DMS 273 treated with DMSO at 0.1 percent for 48 hours (cell line): ENCODE measurements at regions not wholly inside any gene's neighbourhood (a gene's known extent, or its start where the extent isn't known, plus 50 kb on each side); places are given as distances from the start of the nearest gene placed in this dataset.
"Not testable (repeated sequence)": the region's sequence is repeated elsewhere in the genome, so short reads cannot be mapped to it uniquely, and the experiment has no call there.

Experiments used
- DNase-seq: peaks from one replicate; lab custom pipeline; 2025; lab: John Stamatoyannopoulos, UW

DNA sequence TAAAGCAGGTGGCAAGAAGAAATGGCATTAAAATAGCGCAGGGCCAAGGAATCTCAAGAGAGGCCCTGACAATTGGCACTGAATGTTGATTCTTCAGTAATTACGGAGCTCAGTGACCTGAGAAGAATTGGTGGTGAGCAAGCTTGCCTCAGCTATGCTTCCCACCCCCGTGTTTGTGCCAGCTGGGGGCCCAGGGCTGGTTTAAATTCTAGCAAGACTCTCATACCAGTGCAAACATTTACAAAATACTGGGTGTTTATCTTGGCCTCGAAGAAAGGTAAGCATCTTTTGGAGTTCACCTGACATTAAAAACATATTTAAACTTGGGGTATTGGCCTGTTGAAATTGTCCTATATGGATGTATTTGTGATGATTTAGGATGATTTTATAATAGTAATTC, 296.7 kb upstream of the USP25 start:
- no peak for DNase-seq

DNA sequence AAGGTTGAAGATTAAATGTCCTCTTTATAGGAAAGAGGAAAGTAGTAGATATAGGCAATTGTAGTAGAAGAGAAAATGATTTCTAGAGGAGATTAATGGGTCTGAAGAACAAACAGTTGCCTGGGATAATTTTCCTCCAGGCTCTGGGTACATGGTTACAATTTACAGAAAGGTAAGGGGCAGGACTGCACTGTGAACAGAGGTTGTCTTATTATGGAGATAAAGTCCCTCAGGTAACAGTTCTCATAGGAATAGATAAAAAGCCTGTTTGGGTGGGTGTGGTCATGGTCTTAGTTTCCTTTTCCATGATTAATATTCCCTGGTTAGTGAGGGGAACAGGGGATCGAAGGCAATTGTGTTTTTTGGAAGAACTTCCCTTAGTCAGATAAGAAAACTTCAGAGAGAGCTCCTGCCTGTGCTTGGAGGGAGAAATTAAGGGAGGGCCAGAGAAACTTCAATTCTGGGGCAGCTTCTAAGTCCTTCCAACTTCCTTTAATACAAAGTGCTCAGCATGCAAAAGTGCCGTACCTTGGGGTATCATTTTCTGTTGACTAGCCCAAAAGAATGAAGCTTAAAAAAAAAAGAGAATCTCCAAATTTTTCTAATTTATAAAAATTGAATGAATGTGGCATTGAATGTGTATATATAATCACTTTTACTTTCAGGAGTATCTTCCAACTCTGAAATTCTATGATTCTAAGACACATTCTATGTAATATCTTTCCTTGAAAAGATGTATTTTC, 295.4 kb upstream of the USP25 start:
- DNase-seq, result no peak

DNA sequence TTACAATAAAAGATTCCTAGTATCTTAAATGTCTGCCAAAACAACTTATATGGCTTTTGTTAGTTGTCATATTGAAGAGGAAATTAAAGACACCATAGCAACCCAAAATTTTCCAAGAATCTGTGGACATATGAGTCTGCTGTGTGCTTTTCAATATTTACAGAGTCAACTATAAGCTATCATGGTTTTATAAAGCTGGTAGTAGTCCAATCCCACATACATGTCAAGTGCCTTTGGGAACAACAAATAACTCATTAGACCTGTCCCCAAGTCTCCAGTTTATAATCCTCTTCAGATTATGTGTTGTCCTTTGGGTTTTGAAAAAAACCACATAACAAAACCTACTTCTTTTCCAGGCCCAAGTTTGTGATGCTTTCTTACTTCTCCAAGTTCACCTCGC, 293.8 kb upstream of the USP25 start:
- no peak for DNase-seq

DNA sequence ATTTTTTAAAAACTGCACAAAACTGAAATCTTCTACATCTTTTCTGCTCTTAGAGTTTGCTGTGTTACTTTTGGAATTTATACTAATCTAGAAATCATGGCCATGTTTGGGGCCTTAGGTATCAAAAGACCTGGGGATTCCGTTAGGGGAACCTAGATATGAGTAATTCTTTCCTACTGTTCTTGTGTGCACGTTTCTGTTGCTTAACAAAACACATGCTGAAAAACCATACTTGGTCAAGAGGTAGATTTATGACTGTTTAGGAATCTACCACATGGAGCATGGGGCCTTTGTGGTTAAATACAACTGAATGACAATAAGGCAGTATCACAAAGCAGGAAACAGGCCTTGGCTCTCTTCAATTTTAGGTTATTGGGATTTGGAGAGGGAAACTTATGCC, 291.9 kb upstream of the USP25 start:
- DNase-seq, result no peak

DNA sequence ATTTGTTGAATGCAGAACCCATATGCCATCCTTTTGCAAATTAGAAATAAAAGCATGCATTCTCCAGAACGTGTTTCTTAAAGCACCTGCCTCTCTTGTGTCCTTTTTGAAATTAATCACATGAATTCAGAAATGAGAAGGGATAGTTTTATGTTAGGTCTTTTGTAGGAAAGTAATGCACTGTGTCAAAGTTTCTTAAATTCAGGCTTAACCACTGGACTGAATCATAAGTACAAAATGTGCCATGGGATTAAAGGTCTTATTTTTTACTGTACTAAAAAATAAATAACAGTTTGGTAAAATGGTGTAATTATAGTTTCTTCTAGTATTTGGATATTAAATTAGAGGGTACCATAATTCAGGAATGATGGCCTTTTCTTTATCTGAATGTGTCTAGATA, 290.1 kb upstream of the USP25 start:
- DNase-seq, result no peak

DNA sequence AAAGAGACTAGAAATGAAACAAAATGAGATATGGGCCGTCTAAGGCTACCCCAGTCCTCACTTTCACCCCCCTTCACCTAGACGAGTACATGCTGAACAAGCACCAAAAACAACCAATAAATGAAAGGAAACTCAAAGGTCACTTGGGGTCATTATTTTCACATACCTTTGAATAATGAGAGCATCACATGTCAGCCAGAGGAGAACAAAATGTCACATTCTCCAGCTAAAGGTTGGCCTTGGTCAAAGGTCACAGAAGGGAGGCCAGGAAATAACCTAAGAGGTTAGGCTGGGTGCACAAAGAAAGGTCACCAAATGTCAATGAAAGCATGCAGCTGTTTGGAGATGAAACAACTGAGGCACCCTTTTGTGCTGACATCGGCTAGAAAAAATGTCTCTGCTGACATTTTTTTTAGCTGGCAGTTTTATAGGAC, 288.7 kb upstream of the USP25 start:
- DNase-seq, result no peak

DNA sequence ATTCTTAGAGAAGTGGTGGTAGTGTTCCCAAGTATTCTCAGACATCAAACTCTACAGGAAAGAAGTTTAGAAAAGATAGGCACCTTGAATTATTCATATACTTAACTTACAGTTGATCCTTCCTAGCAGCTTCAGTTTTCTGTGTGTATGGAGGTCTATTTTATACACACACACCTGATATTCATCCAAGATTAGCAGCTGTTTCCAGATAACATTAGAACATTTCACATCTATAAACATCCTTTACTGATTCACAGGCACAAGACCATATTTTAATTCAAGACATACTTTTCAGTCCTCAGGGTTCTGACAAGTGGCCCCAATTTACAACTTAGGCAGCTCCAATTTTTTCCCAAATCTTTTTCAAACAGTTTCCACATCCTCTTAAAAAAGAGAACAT, 287.8 kb upstream of the USP25 start:
- no peak for DNase-seq

DNA sequence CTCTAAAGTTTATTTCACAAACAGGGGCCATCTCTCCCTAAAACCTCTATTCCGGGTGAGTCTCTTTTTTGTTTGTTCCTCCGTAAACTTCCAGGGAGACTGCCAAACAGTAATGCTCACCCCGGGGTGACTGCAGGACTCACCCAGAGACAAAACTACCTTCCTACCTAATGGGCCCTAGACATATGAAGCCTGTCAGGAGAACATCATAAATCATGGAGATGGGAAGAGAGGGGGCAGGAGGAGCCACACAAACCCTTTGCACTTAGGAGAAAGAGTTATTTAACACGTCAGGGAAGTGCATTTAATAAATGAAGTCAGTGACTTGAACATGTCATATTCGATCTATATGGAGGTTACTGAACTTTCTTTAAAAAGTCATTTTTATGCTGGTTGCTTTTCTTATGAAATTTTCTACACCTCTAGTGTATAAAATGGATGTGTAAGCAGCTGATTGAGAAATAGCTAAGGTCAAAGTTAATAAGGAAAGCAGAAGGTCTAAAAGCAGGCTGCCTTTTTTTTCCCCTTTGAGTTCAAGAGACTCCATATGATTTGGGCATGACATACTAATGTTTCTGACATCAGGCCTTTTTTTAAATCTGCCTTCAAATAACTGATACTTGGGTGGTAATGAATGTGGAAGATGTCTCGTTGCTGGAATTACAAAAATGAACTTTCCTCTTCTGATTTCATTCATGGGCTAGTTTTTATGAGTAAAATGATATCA, 286.9 kb upstream of the USP25 start:
- no peak for DNase-seq

DNA sequence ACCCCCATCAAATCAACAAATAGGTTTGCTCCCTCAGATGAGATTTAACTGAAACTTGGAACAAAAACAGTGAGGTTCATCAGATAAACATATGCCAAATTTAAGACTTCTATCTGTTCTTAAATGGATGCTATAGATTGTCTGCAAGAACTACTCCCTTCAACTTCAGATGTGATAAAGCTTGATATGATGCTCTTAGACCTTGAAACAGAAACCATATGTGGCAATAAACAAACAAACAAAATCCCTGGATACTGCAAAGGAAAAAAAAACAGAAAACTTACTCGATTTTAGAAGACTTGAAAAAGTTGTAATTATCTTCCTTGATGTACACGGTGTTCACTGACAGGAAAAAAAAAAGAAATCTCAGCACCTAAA, 286.1 kb upstream of the USP25 start:
- DNase-seq, result no peak

DNA sequence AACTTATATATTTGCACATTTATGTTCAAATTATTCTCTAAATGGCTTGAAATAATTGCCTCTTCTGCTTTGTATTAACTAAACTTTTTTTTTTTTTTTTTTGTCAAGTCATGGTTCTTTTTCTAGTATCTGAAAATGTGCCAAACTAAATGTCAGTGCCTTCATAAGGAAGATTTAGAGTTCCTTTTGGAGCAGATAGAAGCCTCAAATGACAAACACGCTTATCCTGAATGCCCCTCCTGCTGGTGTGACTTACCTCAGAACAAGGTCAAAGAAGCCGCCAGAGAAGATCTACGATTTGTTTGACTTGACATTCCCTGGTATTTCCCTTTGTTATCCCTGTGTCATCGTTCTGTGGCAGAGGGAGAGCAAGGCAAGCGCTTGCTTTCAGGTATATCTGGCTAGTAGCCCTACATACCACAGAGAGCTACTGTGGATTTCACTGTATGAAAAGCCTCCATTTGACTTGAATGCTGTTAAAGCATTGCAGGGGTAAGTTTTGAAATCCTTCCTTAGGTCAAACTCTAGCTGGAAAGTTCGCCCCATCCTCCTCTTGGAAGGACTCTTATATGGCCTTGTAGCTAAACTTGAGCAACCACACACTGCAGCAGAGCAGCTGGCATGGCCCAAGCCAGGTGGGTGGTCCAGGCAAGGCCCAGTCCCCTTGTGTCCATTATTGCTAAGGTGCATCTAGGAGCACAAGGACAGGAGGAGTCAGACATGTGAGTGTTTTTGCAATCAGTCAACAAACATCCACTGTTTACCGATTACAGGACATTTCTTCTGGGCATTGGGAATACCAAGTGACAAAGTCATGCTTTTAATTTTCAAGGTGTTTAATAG, 285.4 kb upstream of the USP25 start:
- no peak for DNase-seq

DNA sequence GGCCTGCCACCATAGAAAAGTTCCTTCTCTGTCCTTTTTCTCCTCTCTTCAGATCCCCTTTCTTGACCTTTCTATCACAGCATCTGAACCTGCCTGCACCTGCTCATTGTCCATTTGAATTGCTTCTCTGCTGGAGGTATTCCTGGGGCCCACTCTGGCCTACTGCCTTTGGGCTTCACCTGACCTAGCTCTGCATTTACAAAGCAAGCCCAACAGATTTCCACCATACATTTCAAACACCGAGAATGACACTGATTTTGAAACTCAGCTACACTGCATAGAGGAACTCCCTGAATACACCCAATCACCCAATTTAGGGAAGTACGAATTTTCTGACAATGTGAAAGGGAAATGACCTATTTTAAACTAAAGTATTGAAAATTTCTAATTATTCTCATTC, 284.5 kb upstream of the USP25 start:
- no peak for DNase-seq

DNA sequence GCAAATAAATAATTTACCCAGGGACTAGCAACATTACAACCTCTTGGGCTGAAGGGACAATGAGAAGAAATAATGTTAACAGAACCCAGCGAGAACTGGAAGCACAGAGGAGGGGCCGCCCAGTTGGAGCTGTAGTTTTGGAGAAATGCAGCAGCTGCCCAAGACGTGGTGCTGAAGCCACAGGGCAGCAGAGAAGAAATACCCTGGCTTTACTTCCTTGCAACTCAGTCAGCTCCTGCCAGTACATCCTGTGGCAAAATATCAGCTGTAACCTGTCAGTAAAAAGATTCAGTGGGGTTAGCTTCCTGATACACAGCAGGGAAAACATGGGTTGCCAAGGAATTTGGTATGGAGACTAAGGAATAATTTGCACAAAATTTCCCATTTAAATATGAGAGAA, 283.6 kb upstream of the USP25 start:
- DNase-seq, result no peak

DNA sequence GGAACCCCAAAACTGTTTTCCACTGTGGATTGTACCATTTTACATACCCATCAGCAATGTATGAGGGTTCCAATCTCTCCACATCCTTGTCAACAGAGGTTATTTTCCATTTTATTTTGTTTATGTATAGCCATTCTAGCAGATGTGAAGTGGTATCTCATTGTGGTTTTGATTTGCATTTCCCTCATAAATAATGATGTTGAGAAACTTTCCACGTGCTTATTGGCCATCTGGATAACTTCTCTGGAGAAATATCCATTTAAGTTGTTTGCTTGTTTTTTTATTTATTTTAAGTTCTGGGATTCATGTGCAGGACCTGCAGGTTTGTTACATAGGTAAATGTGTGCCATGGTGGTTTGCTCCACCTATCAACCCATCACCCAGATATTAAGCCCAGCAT, 280.2 kb upstream of the USP25 start:
- DNase-seq, result no peak

DNA sequence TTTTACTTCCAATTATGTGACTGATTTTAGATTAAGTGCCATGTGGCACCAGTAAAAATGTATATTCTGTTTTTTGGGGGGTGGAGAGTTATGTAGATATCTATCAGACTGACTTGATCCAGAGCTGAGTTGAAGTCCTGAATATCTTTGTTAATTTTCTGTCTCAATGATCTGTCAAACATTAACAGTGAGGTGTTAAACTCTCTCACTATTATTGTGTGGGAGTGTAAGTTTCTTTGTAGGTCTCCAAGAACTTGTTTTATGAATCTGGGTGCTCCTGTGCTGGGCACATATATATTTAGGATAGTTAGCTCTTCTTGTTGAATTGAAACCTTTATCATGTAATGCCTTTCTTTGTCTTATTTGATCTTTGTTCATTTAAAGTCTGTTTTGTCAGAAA, 276.5 kb upstream of the USP25 start:
- no peak for DNase-seq

DNA sequence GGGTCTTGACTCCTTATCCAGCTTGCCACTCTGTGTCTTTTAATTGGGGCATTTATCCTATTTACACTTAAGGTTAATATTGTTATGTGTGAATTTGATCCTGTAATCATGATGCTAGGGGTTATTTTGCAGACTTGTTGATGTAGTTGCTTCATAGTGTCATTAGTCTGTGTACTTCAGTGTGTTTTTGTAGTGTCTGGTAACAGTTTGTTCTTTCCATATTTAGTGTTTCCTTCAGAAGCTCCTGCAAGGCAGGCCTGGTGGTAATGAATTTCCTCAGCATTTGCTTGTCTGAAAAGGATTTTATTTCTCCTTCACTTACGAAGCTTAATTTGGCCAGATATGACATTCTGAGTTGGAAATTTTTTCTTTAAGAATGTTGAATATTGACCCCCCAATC, 276.0 kb upstream of the USP25 start:
- DNase-seq, result not testable (repeated sequence)

DNA sequence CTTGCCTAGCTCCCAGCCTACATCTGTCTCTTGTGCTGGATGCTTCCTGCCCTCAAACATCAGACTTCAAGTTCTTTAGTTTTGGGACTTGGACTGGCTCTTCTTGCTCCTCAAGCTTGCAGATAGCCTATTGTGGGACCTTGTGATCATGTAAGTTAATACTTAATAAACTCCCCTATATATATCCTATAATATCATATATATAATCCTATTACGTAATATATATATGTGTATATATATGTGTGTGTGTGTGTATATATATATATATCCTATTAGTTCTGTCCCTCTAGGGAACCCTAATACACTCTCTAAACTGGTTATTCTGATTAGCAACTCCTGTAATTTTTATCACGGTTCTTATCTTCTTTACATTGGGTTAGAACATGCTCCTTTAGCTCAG, 274.9 kb upstream of the USP25 start:
- DNase-seq, result not testable (repeated sequence)

DNA sequence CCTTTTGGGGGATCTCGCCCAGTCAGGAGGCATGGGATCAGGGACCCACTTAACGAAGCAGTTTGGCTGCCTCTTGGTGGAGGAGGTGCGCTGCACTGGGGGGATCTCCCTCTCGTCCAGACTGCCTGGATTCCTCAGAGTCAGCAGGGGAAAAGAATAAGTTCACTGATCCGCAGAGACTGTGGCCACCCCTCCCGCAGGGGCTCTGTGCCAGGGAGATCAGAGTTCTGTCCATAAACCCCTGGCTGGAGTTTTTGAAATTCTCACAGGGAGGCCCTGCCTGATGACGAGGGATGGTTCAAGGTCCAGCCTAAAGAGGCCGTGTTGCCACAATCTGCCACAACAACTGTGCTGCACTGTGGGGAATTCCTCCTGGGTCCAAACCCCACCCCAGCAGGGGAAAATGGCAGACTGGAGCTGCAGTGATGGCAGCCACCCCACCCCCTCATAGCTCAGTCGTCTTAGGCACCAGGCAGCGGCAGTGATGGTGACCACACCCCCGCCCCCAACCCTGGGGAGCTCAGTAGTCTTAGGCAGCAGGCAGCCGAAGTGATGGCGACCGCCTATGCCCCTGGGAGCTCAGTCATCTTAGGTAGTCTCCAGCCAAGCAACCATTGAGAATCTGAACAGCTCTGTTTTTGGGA, 273.8 kb upstream of the USP25 start:
- DNase-seq, result no peak

DNA sequence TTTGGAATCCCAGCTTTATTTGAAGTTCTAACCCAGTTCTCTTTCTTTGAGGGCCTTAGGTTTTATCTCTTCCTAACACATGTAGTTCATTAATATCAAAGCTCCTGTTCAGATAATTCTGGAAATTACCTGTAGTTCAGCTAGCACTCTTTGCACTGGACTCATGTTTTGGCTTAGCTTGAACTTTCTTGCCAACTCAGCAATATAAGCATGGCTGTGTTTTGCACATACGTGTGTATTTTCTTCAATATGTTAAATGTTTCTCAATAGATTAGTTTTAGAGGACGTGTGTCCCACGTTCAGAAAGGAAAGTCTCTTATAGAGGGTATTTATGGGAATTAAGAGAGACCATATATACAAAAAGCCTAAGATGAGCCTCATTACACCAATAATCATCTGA, 271.8 kb upstream of the USP25 start:
- no peak for DNase-seq

DNA sequence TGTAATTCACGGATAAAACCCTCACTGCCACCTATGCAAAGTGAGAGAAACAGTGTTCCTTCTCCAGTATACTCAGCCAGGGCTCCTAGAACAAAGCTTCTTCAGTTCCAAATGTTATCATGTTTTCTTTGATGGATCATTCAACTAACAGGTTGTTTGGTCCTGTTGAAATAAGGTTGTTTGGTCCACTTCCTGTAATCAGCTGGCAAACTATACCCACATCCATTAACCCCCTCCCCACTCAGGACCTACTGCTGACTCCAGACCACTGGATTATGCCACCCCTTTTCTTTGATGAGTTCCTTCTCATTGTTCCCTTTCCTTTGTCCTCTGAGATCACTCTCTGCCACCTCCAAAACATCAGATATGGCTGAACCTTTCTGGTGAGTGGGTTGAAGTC, 267.7 kb upstream of the USP25 start:
- DNase-seq, result no peak

DNA sequence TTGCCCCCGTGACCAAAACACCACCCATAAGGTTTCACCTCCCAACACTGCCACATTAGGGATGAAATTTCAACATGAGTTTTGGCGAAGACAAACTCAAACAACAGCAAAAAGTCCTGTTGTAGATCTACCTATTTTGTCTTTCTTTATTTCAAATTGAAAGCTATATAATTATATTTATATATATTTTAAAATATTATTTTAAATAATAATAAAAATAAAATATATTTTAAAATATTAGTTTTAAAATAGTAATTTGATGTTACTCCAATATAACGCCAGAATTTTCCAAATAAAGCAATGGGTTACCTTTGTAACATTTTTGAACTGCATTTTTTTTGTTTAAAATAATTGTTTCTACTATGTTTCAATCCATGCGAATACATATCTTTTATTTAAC, 263.5 kb upstream of the USP25 start:
- DNase-seq, result no peak

DNA sequence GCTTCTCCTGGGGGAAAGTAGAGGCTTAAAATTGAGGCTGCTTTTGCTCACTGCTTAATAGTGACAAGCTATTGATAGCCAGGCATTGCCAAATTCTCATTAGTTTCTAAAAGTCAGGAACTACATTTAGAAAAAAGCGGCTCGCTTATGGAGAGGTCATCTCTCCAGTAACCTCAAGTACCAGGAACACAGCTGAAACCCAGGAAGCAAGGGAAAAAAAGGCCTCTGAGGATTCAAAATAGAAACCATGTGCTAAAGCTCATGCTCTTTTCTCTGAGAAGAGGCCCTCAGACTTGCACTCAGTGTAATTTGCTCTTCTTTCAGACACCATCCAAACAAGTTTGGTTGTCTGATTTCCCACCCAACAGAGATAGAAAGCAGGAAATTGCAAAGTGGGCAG, 261.4 kb upstream of the USP25 start:
- DNase-seq, result no peak
